H9 (cell line): ENCODE measurements at regions not wholly inside any gene's neighbourhood (a gene's known extent, or its start where the extent isn't known, plus 50 kb on each side); places are given as distances from the start of the nearest gene placed in this dataset.

Experiments used
- DNase-seq: peaks from one replicate; pipeline ENCODE4 v3.0.0-alpha.2; 2017
- H2AFZ ChIP-seq: one replicate; pipeline ENCODE4 v1.6.1; 2013; ENCODE audit warnings: mild to moderate bottlenecking, low read length, control low read depth, moderate library complexity
- H2AK5ac ChIP-seq: 2 replicates; pipeline ENCODE4 v1.6.1; 2013; ENCODE audit warnings: low read length, control low read depth, mixed read lengths; ENCODE audit not compliant: insufficient read length
- H2BK120ac ChIP-seq: one replicate; pipeline ENCODE4 v1.6.1; 2013; ENCODE audit warnings: low read depth, mild to moderate bottlenecking, low read length, control low read depth, inconsistent platforms; ENCODE audit not compliant: poor library complexity, severe bottlenecking
- H2BK12ac ChIP-seq: 2 replicates; pipeline ENCODE4 v1.6.1; 2013; ENCODE audit warnings: low read length, control low read depth, mixed read lengths, low read depth; ENCODE audit not compliant: insufficient read length
- H2BK15ac ChIP-seq: 2 replicates; pipeline ENCODE4 v1.6.1; 2013; ENCODE audit warnings: low read depth, low read length, control low read depth
- H2BK20ac ChIP-seq: one replicate; pipeline ENCODE4 v1.6.1; 2013; ENCODE audit warnings: low read depth, mild to moderate bottlenecking, low read length, control low read depth, inconsistent platforms; ENCODE audit not compliant: poor library complexity, severe bottlenecking
- H2BK5ac ChIP-seq: 2 replicates; pipeline ENCODE4 v1.6.1; 2013; ENCODE audit warnings: low read length, control low read depth, mixed read lengths; ENCODE audit not compliant: insufficient read length
- H3K14ac ChIP-seq: 2 replicates; pipeline ENCODE4 v1.6.1; 2013; ENCODE audit warnings: low read length, control low read depth; ENCODE audit not compliant: insufficient read depth
- H3K18ac ChIP-seq: 2 replicates; pipeline ENCODE4 v1.6.1; 2013; ENCODE audit warnings: low read depth, mild to moderate bottlenecking, mixed read lengths, low read length, control low read depth; ENCODE audit not compliant: insufficient read length
- H3K23ac ChIP-seq: 2 replicates; pipeline ENCODE4 v1.6.1; 2013; ENCODE audit warnings: low read length, control low read depth, mixed read lengths, low read depth; ENCODE audit not compliant: insufficient read length
- H3K23me2 ChIP-seq: 2 replicates; pipeline ENCODE4 v1.6.1; 2013; ENCODE audit warnings: low read depth, mild to moderate bottlenecking, mixed read lengths, low read length, control low read depth; ENCODE audit not compliant: insufficient read length, poor library complexity, severe bottlenecking
- H3K27ac ChIP-seq: 2 replicates; pipeline ENCODE4 v1.5.1; 2013; ENCODE audit warnings: low read length, control low read depth, mixed read lengths, low read depth; ENCODE audit not compliant: insufficient read length
- H3K27me3 ChIP-seq: 2 replicates; pipeline ENCODE4 v1.6.1; 2013; ENCODE audit warnings: low read length, control low read depth, inconsistent platforms; ENCODE audit not compliant: insufficient read depth
- H3K4ac ChIP-seq: 2 replicates; pipeline ENCODE4 v1.6.1; 2013; ENCODE audit warnings: low read depth, mild to moderate bottlenecking, control low read depth, inconsistent platforms, low read length, moderate library complexity
- H3K4me1 ChIP-seq: 2 replicates; pipeline ENCODE4 v1.6.1; 2013; ENCODE audit warnings: low read length, control low read depth, inconsistent platforms; ENCODE audit not compliant: insufficient read depth
- H3K4me2 ChIP-seq: 2 replicates; pipeline ENCODE4 v1.6.1; 2013; ENCODE audit warnings: low read length, control low read depth, mixed read lengths; ENCODE audit not compliant: insufficient read length, insufficient read depth
- H3K56ac ChIP-seq: 2 replicates; pipeline ENCODE4 v1.6.1; 2013; ENCODE audit warnings: low read depth, mild to moderate bottlenecking, mixed read lengths, low read length, control low read depth; ENCODE audit not compliant: insufficient read length
- H3K79me1 ChIP-seq: 2 replicates; pipeline ENCODE4 v1.6.1; 2013; ENCODE audit warnings: low read depth, mild to moderate bottlenecking, moderate library complexity, low read length, control low read depth, inconsistent platforms; ENCODE audit not compliant: insufficient read depth, poor library complexity, severe bottlenecking
- H3K79me2 ChIP-seq: 2 replicates; pipeline ENCODE4 v1.6.1; 2013; ENCODE audit warnings: low read length, control low read depth, inconsistent platforms; ENCODE audit not compliant: insufficient read depth
- H3K9ac ChIP-seq: 2 replicates; pipeline ENCODE4 v1.6.1; 2013; ENCODE audit warnings: low read length, control low read depth, mixed read lengths; ENCODE audit not compliant: insufficient read length; ENCODE audit errors: extremely low read depth
- H3K9me3 ChIP-seq: one replicate; pipeline ENCODE4 v1.6.1; 2013; ENCODE audit warnings: low read depth, low read length, inconsistent platforms; ENCODE audit not compliant: control insufficient read depth
- H3T11ph ChIP-seq: one replicate; pipeline ENCODE4 v1.6.1; 2013; ENCODE audit warnings: mild to moderate bottlenecking, low read length, control low read depth, inconsistent platforms
- H4K20me1 ChIP-seq: one replicate; pipeline ENCODE4 v1.6.1; 2013; ENCODE audit not compliant: control insufficient read depth, insufficient read length, insufficient read depth
- H4K5ac ChIP-seq: 2 replicates; pipeline ENCODE4 v1.6.1; 2013; ENCODE audit warnings: low read depth, mild to moderate bottlenecking, mixed read lengths, low read length, control low read depth; ENCODE audit not compliant: insufficient read length
- H4K8ac ChIP-seq: replicated peaks from 2 replicates; pipeline ENCODE4 v1.6.1; 2013; ENCODE audit warnings: low read length, control low read depth, mixed read lengths, low read depth; ENCODE audit not compliant: insufficient read length
- H4K91ac ChIP-seq: 2 replicates; pipeline ENCODE4 v1.6.1; 2013; ENCODE audit warnings: low read depth, mild to moderate bottlenecking, moderate library complexity, mixed read lengths, low read length, control low read depth; ENCODE audit not compliant: insufficient read length
- H3K27ac Mint-ChIP-seq, 3 experiments: 2 replicates in 2 of 3; 3 replicates in 1 of 3; pipeline ENCODE4 v1.8.0; 2020 to 2021; ENCODE audit warnings: mixed read lengths in 3 of 3, mild to moderate bottlenecking in 1 of 3, moderate library complexity in 1 of 3
- H3K27me3 Mint-ChIP-seq: 2 replicates; pipeline ENCODE4 v1.8.0; 2021; ENCODE audit warnings: low read depth, mild to moderate bottlenecking, moderate library complexity, mixed read lengths
- H3K36me3 Mint-ChIP-seq, 3 experiments: 2 replicates in 2 of 3; 3 replicates in 1 of 3; pipeline ENCODE4 v1.8.0; 2020 to 2021; ENCODE audit warnings: low read depth in 3 of 3, mixed read lengths in 3 of 3; ENCODE audit not compliant: insufficient read depth in 1 of 3
- H3K4me1 Mint-ChIP-seq, 2 experiments: 2 replicates each; pipeline ENCODE4 v1.8.0; 2020; ENCODE audit warnings: mixed read lengths in 2 of 2
- H3K4me3 Mint-ChIP-seq, 2 experiments: 2 replicates in 1 of 2; 3 replicates in 1 of 2; pipeline ENCODE4 v1.8.0; 2020 to 2021; ENCODE audit warnings: mild to moderate bottlenecking in 2 of 2, mixed read lengths in 2 of 2, moderate library complexity in 1 of 2
- H3K9me3 Mint-ChIP-seq, 2 experiments: 2 replicates in 1 of 2; 3 replicates in 1 of 2; pipeline ENCODE4 v1.8.0; 2020; ENCODE audit warnings: mild to moderate bottlenecking in 2 of 2, mixed read lengths in 2 of 2, moderate library complexity in 1 of 2
- TF ChIP-seq, protein P1 (sequence below): fragments of 200-600 bp; sonication (generic); conservative IDR thresholded peaks from 3 replicates; pipeline ENCODE4 v1.8.0; 2021; ENCODE audit warnings: antibody characterized with exemption, mild to moderate bottlenecking

DNA sequence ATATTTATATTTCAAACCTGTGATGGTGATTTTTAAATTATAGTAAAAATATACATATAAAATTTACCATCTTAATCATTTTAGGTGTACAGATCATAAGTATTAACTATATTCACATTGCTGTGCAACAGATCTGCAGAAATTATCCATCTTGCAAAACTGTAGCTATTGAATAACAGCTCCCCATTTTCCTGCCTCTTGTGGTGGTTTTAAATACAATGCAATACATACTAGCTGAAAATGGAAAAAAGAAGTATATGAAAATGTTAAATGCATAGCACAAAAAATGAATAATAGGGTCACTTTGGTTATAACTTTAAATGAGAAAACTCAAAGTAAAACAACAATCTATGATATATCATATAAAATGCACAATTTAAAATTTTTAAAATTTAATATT, 130.9 kb upstream of the VPREB1 start:
- Histone ChIP-seq H2BK120ac (no peak overlapping the region), H3K79me1 (no peaks in the 10 kb centered on the region), H2BK12ac (no peak overlapping the region), H3K27ac (no peak overlapping the region), H3K18ac (no peak overlapping the region), H3K27me3 (peaks cover 15% of the 10 kb centered on the region), H2AK5ac (no peak overlapping the region), H3K4me2 (no peak overlapping the region), H2BK20ac (no peak overlapping the region), H3K9me3 (no peaks in the 10 kb centered on the region), H3K56ac (no peak overlapping the region), H3K4ac (no peak overlapping the region), H2AFZ (no peak overlapping the region), H3T11ph (no peak overlapping the region), H3K79me2 (no peaks in the 10 kb centered on the region), H3K4me1 (no peaks in the 10 kb centered on the region), H4K20me1 (no peaks in the 10 kb centered on the region), H3K14ac (no peak overlapping the region), H3K23ac (no peak overlapping the region), H2BK5ac (no peak overlapping the region), H4K8ac (no peak overlapping the region), H4K91ac (no peak overlapping the region), H4K5ac (no peak overlapping the region), H2BK15ac (no peak overlapping the region), H3K23me2 (no peaks in the 10 kb centered on the region), H3K9ac (no peak overlapping the region)
- Mint-ChIP-seq H3K27ac (no peak overlapping the region), H3K27me3 (peaks cover 73% of the 10 kb centered on the region), H3K36me3 (no peaks in the 10 kb centered on the region), H3K9me3 (no peaks in the 10 kb centered on the region), H3K4me1 (peaks cover 0 to 7% of the 10 kb centered on the region in 2 experiments; a peak in 1 of 4 replicates), H3K4me3 (no peak overlapping the region)
- DNase-seq = no peak
- TF ChIP-seq, protein P1, sequence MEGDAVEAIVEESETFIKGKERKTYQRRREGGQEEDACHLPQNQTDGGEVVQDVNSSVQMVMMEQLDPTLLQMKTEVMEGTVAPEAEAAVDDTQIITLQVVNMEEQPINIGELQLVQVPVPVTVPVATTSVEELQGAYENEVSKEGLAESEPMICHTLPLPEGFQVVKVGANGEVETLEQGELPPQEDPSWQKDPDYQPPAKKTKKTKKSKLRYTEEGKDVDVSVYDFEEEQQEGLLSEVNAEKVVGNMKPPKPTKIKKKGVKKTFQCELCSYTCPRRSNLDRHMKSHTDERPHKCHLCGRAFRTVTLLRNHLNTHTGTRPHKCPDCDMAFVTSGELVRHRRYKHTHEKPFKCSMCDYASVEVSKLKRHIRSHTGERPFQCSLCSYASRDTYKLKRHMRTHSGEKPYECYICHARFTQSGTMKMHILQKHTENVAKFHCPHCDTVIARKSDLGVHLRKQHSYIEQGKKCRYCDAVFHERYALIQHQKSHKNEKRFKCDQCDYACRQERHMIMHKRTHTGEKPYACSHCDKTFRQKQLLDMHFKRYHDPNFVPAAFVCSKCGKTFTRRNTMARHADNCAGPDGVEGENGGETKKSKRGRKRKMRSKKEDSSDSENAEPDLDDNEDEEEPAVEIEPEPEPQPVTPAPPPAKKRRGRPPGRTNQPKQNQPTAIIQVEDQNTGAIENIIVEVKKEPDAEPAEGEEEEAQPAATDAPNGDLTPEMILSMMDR = no peak
